ENCODE measurements at regions not wholly inside any gene's neighbourhood (a gene's known extent, or its start where the extent isn't known, plus 50 kb on each side); places are given as distances from the start of the nearest gene placed in this dataset.
"Not testable (repeated sequence)": the region's sequence is repeated elsewhere in the genome, so short reads cannot be mapped to it uniquely, and the experiment has no call there.

- H3K27ac Mint-ChIP-seq = no peak overlapping the region
- no peaks in the 10 kb centered on the region for H3K9me3 Mint-ChIP-seq
- H3K27me3 Mint-ChIP-seq = no peaks in the 10 kb centered on the region
- H3K4me3 Mint-ChIP-seq = no peak overlapping the region
- H3K36me3 Mint-ChIP-seq = peaks cover 4% of the 10 kb centered on the region
- H3K4me1 Mint-ChIP-seq = no peaks in the 10 kb centered on the region
Measured at GRCh38 chr6:146928503-146928902, 275.7 kb upstream of the STXBP5 start.

GRCh38 chr6:146931214-146931613 lies 273.0 kb upstream of the STXBP5 start:
- no peaks in the 10 kb centered on the region for H3K4me1 Mint-ChIP-seq
- no peaks in the 10 kb centered on the region for H3K9me3 Mint-ChIP-seq
- H3K4me3 Mint-ChIP-seq = no peak overlapping the region
- peaks cover 4% of the 10 kb centered on the region for H3K36me3 Mint-ChIP-seq
- H3K27me3 Mint-ChIP-seq = peaks cover 3% of the 10 kb centered on the region
- H3K27ac Mint-ChIP-seq = no peak overlapping the region

GRCh38 chr6:146937316-146937715 lies 266.9 kb upstream of the STXBP5 start:
- peaks cover 2% of the 10 kb centered on the region for H3K36me3 Mint-ChIP-seq
- peaks cover 0 to 8% (median 0%) of the 10 kb centered on the region in 3 donors for H3K9me3 Mint-ChIP-seq
- H3K27ac Mint-ChIP-seq = no peak overlapping the region
- no peaks in the 10 kb centered on the region for H3K4me1 Mint-ChIP-seq
- H3K4me3 Mint-ChIP-seq = no peak overlapping the region
- H3K27me3 Mint-ChIP-seq = peaks cover 3% of the 10 kb centered on the region

GRCh38 chr6:146938266-146938665 lies 266.0 kb upstream of the STXBP5 start:
- no peaks in the 10 kb centered on the region for H3K4me1 Mint-ChIP-seq
- no peaks in the 10 kb centered on the region for H3K36me3 Mint-ChIP-seq
- H3K9me3 Mint-ChIP-seq = peaks cover 0 to 8% (median 0%) of the 10 kb centered on the region in 3 donors
- no peak overlapping the region for H3K4me3 Mint-ChIP-seq
- H3K27me3 Mint-ChIP-seq = peaks cover 3% of the 10 kb centered on the region
- H3K27ac Mint-ChIP-seq = no peak overlapping the region

GRCh38 chr6:146939456-146939855 lies 264.8 kb upstream of the STXBP5 start:
- H3K36me3 Mint-ChIP-seq, H3K4me1 Mint-ChIP-seq, H3K4me3 Mint-ChIP-seq, H3K27ac Mint-ChIP-seq, H3K27me3 Mint-ChIP-seq: not testable (repeated sequence)
- H3K9me3 Mint-ChIP-seq = peaks cover 0 to 16% (median 0%) of the 10 kb centered on the region in 3 donors

GRCh38 chr6:146943664-146944063 lies 260.6 kb upstream of the STXBP5 start:
- Mint-ChIP-seq H3K4me1 (no peaks in the 10 kb centered on the region), H3K27ac (no peak overlapping the region), H3K27me3 (no peaks in the 10 kb centered on the region), H3K36me3 (no peaks in the 10 kb centered on the region), H3K9me3 (peaks cover 0 to 16% (median 2%) of the 10 kb centered on the region in 3 donors), H3K4me3 (no peak overlapping the region)

- Mint-ChIP-seq H3K27me3 (no peaks in the 10 kb centered on the region), H3K4me3 (no peak overlapping the region), H3K36me3 (no peaks in the 10 kb centered on the region), H3K4me1 (no peaks in the 10 kb centered on the region), H3K27ac (no peak overlapping the region), H3K9me3 (peaks cover 0 to 16% (median 2%) of the 10 kb centered on the region in 3 donors)
Measured at GRCh38 chr6:146944077-146944476, 260.1 kb upstream of the STXBP5 start.

GRCh38 chr6:146944809-146945208 lies 259.4 kb upstream of the STXBP5 start:
- H3K4me1 Mint-ChIP-seq = no peaks in the 10 kb centered on the region
- no peaks in the 10 kb centered on the region for H3K36me3 Mint-ChIP-seq
- H3K27me3 Mint-ChIP-seq = no peaks in the 10 kb centered on the region
- H3K27ac Mint-ChIP-seq = no peak overlapping the region
- peaks cover 0 to 16% (median 2%) of the 10 kb centered on the region in 3 donors for H3K9me3 Mint-ChIP-seq
- H3K4me3 Mint-ChIP-seq = no peak overlapping the region

GRCh38 chr6:146946559-146946958 lies 257.7 kb upstream of the STXBP5 start:
- Mint-ChIP-seq H3K36me3 (no peaks in the 10 kb centered on the region), H3K4me3 (no peak overlapping the region), H3K27ac (no peak overlapping the region), H3K9me3 (peaks cover 0 to 15% (median 2%) of the 10 kb centered on the region in 3 donors), H3K27me3 (no peaks in the 10 kb centered on the region), H3K4me1 (peaks cover 0 to 4% (median 2%) of the 10 kb centered on the region in 3 donors)

GRCh38 chr6:146948790-146949342 lies 255.4 kb upstream of the STXBP5 start:
- H3K4me3 Mint-ChIP-seq = no peak overlapping the region
- no peaks in the 10 kb centered on the region for H3K27me3 Mint-ChIP-seq
- no peak overlapping the region for H3K27ac Mint-ChIP-seq
- H3K36me3 Mint-ChIP-seq = no peaks in the 10 kb centered on the region
- peaks cover 0 to 6% (median 2%) of the 10 kb centered on the region in 3 donors for H3K9me3 Mint-ChIP-seq
- H3K4me1 Mint-ChIP-seq = peaks cover 0 to 4% (median 2%) of the 10 kb centered on the region in 3 donors

- Mint-ChIP-seq H3K4me3 (no peak overlapping the region), H3K27me3 (no peaks in the 10 kb centered on the region), H3K4me1 (peaks cover 0 to 4% (median 2%) of the 10 kb centered on the region in 3 donors), H3K27ac (no peak overlapping the region), H3K36me3 (no peaks in the 10 kb centered on the region), H3K9me3 (peaks cover 0 to 2% (median 0%) of the 10 kb centered on the region in 3 donors)
Measured at GRCh38 chr6:146949425-146949824, 254.8 kb upstream of the STXBP5 start.

GRCh38 chr6:146950351-146950835 lies 253.8 kb upstream of the STXBP5 start:
- Mint-ChIP-seq H3K9me3 (no peaks in the 10 kb centered on the region), H3K4me3 (no peak overlapping the region), H3K4me1 (peaks cover 0 to 4% (median 2%) of the 10 kb centered on the region in 3 donors), H3K36me3 (no peaks in the 10 kb centered on the region), H3K27ac (no peak overlapping the region), H3K27me3 (no peaks in the 10 kb centered on the region)

- no peaks in the 10 kb centered on the region for H3K9me3 Mint-ChIP-seq
- H3K27ac Mint-ChIP-seq = no peak overlapping the region
- peaks cover 0 to 2% (median 2%) of the 10 kb centered on the region in 3 donors for H3K4me1 Mint-ChIP-seq
- H3K36me3 Mint-ChIP-seq = no peaks in the 10 kb centered on the region
- no peak overlapping the region for H3K4me3 Mint-ChIP-seq
- no peaks in the 10 kb centered on the region for H3K27me3 Mint-ChIP-seq
Measured at GRCh38 chr6:146955570-146955969, 248.6 kb upstream of the STXBP5 start.

- Mint-ChIP-seq H3K36me3 (no peaks in the 10 kb centered on the region), H3K27ac (no peak overlapping the region), H3K4me1 (no peaks in the 10 kb centered on the region), H3K9me3 (peaks cover 0 to 1% (median 0%) of the 10 kb centered on the region in 3 donors), H3K4me3 (no peak overlapping the region), H3K27me3 (no peaks in the 10 kb centered on the region)
Measured at GRCh38 chr6:146957181-146958093, 246.8 kb upstream of the STXBP5 start.

GRCh38 chr6:146961831-146962230 lies 242.4 kb upstream of the STXBP5 start:
- Mint-ChIP-seq H3K4me1 (no peaks in the 10 kb centered on the region), H3K27ac (no peak overlapping the region), H3K27me3 (no peaks in the 10 kb centered on the region), H3K4me3 (no peak overlapping the region), H3K9me3 (peaks cover 2 to 13% (median 4%) of the 10 kb centered on the region in 3 donors), H3K36me3 (no peaks in the 10 kb centered on the region)

All from IgD-negative memory B cell (primary cell).